Duodenal mucosa (tissue), 2 donors: ENCODE measurements at regions not wholly inside any gene's neighbourhood (a gene's known extent, or its start where the extent isn't known, plus 50 kb on each side); places are given as distances from the start of the nearest gene placed in this dataset.
"Not testable (repeated sequence)": the region's sequence is repeated elsewhere in the genome, so short reads cannot be mapped to it uniquely, and the experiment has no call there.

ENCODE experiments used
- H3K27ac ChIP-seq: one replicate; pipeline ENCODE4 v1.7.0; 2013; ENCODE audit warnings: low read depth, low read length
- H3K27me3 ChIP-seq, 2 donors: one replicate each; pipeline ENCODE4 v1.7.0; 2013; ENCODE audit warnings: low read length in 2 of 2, control low read depth in 1 of 2; ENCODE audit not compliant: insufficient read depth in 2 of 2, control insufficient read depth in 1 of 2
- H3K36me3 ChIP-seq, 2 donors: one replicate each; pipeline ENCODE4 v1.7.0; 2013; ENCODE audit warnings: low read length in 2 of 2, control low read depth in 1 of 2; ENCODE audit not compliant: insufficient read depth in 2 of 2, control insufficient read depth in 1 of 2
- H3K4me1 ChIP-seq, 2 donors: one replicate each; pipeline ENCODE4 v1.7.0; 2013; ENCODE audit warnings: low read length in 2 of 2, control low read depth in 1 of 2; ENCODE audit not compliant: insufficient read depth in 2 of 2, control insufficient read depth in 1 of 2
- H3K4me3 ChIP-seq, 2 donors: one replicate each; pipeline ENCODE4 v1.7.0; 2013; ENCODE audit warnings: low read length in 2 of 2, low read depth in 1 of 2
- H3K9ac ChIP-seq, 2 donors: one replicate each; pipeline ENCODE4 v1.7.0; 2013; ENCODE audit warnings: low read length in 2 of 2, low read depth in 1 of 2
- H3K9me3 ChIP-seq, 2 donors: one replicate each; pipeline ENCODE4 v1.7.0; 2013; ENCODE audit warnings: low read length in 2 of 2, control low read depth in 1 of 2; ENCODE audit not compliant: control insufficient read depth in 1 of 2

GRCh38 chr5:158590746-158591300, 508.9 kb downstream of the EBF1 start:
- no peak overlapping the region for H3K9ac ChIP-seq
- no peak overlapping the region for H3K27ac ChIP-seq
- no peaks in the 10 kb centered on the region for H3K9me3 ChIP-seq
- H3K27me3 ChIP-seq = no peaks in the 10 kb centered on the region
- no peak overlapping the region for H3K4me3 ChIP-seq
- peaks cover 0 to 7% of the 10 kb centered on the region in 2 donors for H3K4me1 ChIP-seq
- no peaks in the 10 kb centered on the region for H3K36me3 ChIP-seq

DNA sequence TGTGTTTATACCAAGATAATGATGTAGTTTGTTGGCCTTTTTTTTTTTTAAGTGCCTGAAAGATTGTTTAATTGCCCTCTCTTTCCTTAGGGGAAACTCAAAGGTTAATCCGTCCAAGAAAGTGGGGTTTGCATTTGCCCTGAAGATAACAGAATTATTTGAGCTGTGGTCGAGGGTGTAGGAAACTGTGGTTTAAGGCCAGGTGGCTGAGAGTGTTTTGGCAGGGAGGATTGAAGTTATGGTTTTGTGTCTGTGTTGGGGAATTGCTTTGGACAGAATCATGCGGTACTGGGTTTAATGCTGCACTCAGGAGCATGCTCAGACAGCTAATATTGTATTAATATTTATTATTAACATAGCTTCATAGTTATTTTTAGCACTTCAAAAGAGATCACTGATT, 509.8 kb downstream of the EBF1 start:
- no peak overlapping the region for H3K4me3 ChIP-seq
- H3K36me3 ChIP-seq = no peaks in the 10 kb centered on the region
- no peak overlapping the region for H3K27ac ChIP-seq
- H3K9me3 ChIP-seq = no peaks in the 10 kb centered on the region
- peaks cover 0 to 7% of the 10 kb centered on the region in 2 donors for H3K4me1 ChIP-seq
- H3K9ac ChIP-seq = no peak overlapping the region
- no peaks in the 10 kb centered on the region for H3K27me3 ChIP-seq

DNA sequence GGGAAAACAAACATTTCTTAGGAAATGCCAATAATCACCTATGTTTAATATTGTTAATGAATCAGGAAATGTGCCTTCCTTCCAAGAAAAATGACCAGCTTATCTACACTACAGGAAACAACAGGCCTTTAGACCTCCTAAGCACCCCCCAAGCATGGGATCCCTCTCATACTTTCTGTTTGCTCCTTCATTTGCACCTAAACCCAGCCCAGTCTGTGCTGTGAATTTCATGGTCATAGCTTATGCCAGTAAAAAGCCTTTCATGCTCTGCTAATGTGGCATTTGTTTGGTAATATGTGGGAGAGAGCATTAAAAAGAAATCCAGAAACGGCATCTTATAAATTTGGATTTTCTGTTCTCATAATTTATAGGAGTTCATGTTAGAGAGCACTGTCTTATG, 511.1 kb downstream of the EBF1 start:
- no peaks in the 10 kb centered on the region for H3K36me3 ChIP-seq
- no peak overlapping the region for H3K9ac ChIP-seq
- no peak overlapping the region for H3K4me3 ChIP-seq
- H3K4me1 ChIP-seq = peaks cover 0 to 7% of the 10 kb centered on the region in 2 donors
- no peaks in the 10 kb centered on the region for H3K27me3 ChIP-seq
- H3K9me3 ChIP-seq = no peaks in the 10 kb centered on the region
- no peak overlapping the region for H3K27ac ChIP-seq

- no peaks in the 10 kb centered on the region for H3K9me3 ChIP-seq
- no peak overlapping the region for H3K27ac ChIP-seq
- H3K27me3 ChIP-seq = no peaks in the 10 kb centered on the region
- H3K36me3 ChIP-seq = no peaks in the 10 kb centered on the region
- no peak overlapping the region for H3K9ac ChIP-seq
- peaks cover 0 to 7% of the 10 kb centered on the region in 2 donors for H3K4me1 ChIP-seq
- no peak overlapping the region for H3K4me3 ChIP-seq
Observed at GRCh38 chr5:158586054-158586453, 513.7 kb downstream of the EBF1 start.

DNA sequence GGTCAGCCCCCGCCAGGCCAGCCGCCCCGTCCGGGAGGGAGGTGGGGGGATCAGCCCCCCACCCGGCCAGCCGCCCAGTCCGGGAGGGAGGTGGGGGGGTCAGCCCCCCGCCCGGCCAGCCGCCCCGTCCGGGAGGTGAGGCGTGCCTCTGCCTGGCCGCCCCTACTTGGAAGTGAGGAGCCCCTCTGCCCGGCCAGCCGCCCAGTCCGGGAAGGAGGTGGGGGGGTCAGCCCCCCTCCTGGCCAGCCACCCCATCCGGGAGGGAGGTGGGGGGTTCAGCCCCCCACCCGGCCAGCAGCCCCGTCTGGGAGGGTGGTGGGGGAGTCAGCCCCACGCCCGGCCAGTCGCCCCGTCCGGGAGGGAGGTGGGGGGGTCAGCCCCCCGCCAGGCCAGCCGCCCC, 517.0 kb downstream of the EBF1 start:
- not testable (repeated sequence) for H3K4me3 ChIP-seq, H3K27ac ChIP-seq, H3K9ac ChIP-seq, H3K36me3 ChIP-seq, H3K4me1 ChIP-seq, H3K9me3 ChIP-seq, H3K27me3 ChIP-seq

DNA sequence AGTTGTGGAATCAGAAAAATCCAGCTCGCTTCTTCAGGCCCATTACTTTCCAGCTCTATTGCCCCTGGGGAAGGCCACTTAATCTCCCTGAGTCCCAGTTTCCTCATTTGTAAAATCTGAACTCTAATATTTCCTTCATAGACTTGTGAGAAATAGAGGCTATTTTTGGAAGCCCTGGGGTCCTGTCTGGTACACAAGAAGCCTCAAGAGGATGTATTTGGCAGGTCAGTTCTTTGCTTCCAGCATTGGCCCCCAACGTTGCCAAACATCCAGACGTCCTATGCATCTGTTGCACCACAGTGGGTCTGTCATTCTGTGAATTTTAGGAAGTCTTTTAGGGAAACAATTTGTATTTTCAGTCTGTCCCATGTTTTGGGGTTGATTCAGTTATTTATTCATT, 525.9 kb downstream of the EBF1 start:
- Histone ChIP-seq H3K27me3 (no peaks in the 10 kb centered on the region), H3K9ac (no peak overlapping the region), H3K27ac (no peak overlapping the region), H3K4me1 (no peaks in the 10 kb centered on the region), H3K9me3 (no peaks in the 10 kb centered on the region), H3K4me3 (no peak overlapping the region), H3K36me3 (no peaks in the 10 kb centered on the region)

- Histone ChIP-seq H3K9ac (no peak overlapping the region), H3K27me3 (no peaks in the 10 kb centered on the region), H3K4me3 (no peak overlapping the region), H3K4me1 (no peaks in the 10 kb centered on the region), H3K9me3 (no peaks in the 10 kb centered on the region), H3K27ac (no peak overlapping the region), H3K36me3 (no peaks in the 10 kb centered on the region)
Observed at GRCh38 chr5:158570502-158570901, 529.2 kb downstream of the EBF1 start.

- Histone ChIP-seq H3K4me1 (no peaks in the 10 kb centered on the region), H3K27me3 (no peaks in the 10 kb centered on the region), H3K4me3 (no peak overlapping the region), H3K9me3 (no peaks in the 10 kb centered on the region), H3K27ac (no peak overlapping the region), H3K36me3 (no peaks in the 10 kb centered on the region), H3K9ac (no peak overlapping the region)
Observed at GRCh38 chr5:158569534-158569933, 530.2 kb downstream of the EBF1 start.

DNA sequence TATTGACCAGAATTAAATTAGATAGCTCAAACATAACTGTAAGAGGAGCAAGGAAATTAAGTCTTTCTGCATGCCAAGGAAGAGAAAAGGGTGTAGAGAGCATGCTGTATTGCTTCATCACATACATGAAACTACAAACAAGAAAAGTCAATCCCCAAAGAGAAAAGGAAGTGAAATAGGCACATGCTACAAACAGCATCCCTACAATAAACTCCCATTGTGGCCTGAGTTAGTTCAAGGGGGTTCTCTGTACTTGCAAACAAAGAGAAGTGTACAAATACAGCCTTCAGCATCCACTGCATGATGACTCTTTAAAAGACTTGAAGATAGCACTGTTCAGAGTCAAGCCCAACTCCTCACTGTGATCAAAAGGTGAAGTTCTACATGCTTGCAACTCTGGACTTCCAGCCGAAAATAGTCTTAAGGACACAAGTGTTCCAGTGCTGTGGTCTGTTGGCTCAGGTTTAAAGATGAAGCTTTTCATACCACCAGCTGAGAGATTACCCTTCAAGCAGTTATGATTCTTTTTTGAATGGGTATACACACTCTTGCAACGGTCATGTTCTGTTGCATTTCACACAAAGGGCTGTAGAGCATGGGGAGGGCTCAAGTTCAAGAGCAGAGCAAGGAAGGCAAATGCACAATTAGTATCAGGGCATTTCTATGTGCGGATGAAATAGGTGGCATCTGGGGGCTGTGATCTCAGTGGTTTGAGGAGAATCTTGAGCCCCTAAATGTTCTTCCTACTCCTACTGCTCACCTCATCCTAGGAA, 534.5 kb downstream of the EBF1 start:
- Histone ChIP-seq H3K4me1 (no peaks in the 10 kb centered on the region), H3K27ac (no peak overlapping the region), H3K27me3 (no peaks in the 10 kb centered on the region), H3K36me3 (no peaks in the 10 kb centered on the region), H3K4me3 (no peak overlapping the region), H3K9ac (no peak overlapping the region), H3K9me3 (no peaks in the 10 kb centered on the region)

DNA sequence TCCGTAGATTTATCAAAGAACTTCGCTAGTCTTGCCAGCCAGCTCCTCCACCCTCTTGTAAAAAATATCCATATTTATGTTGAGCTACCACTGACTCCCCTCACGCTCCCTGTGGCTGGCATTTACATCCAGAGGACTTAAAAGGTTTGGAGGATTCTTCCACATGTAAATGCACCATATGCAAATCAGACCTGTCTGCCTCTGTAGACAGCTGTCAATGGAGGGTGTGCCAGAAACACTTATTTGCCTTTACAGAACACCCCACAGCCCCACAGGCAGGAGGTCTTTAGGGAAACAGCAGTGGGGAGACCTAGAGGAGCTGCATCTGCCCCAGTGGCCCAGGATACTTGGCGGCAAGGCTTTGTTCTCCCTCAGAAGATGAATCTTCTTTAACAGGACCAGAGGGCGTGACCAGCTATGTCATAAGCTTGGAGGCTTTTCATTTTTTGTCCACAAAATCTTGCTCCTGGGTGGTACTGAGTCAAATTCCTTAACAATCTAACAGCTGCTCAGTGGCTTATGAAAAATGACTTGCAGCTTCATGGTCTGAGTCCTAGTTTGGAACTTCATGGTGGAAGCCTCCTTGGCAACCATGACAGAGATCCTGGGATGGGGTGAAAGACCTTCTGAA, 535.8 kb downstream of the EBF1 start:
- Histone ChIP-seq H3K4me1 (no peaks in the 10 kb centered on the region), H3K9me3 (no peaks in the 10 kb centered on the region), H3K27me3 (no peaks in the 10 kb centered on the region), H3K36me3 (no peaks in the 10 kb centered on the region), H3K4me3 (no peak overlapping the region), H3K27ac (no peak overlapping the region), H3K9ac (no peak overlapping the region)
